ENCODE measurements at regions not wholly inside any gene's neighbourhood (a gene's known extent, or its start where the extent isn't known, plus 50 kb on each side); places are given as distances from the start of the nearest gene placed in this dataset.

- no peaks in the 10 kb centered on the region for H3K27me3 ChIP-seq
- H3K9me3 ChIP-seq: no peaks in the 10 kb centered on the region
- intact Hi-C loops (cut with DNase I): no loop called here
- no peak overlapping the region for H3K27ac ChIP-seq
- TF ChIP-seq POLR2A (IDR thresholded peaks at IDR 0.05) (no peak), CTCF (IDR thresholded peaks at IDR 0.05) (no peak)
- no peak for DNase-seq
- no peak overlapping the region for H3K4me3 ChIP-seq
- no peaks in the 10 kb centered on the region for H3K4me1 ChIP-seq
- no peaks in the 10 kb centered on the region for H3K36me3 ChIP-seq
- 80 to 89% methylated on average over 1 to 3 of the region's 3 CpGs for WGBS, 2 donors
Measured at GRCh38 chr3:35505772-35506171, 133.6 kb upstream of the ARPP21 start.

GRCh38 chr3:35519936-35520335 lies 119.4 kb upstream of the ARPP21 start:
- H3K27me3 ChIP-seq: no peaks in the 10 kb centered on the region
- no peak for TF ChIP-seq CTCF (IDR thresholded peaks at IDR 0.05)
- TF ChIP-seq POLR2A (IDR thresholded peaks at IDR 0.05): no peak
- intact Hi-C loops (cut with DNase I): no loop called here

GRCh38 chr3:35521196-35521595 lies 118.1 kb upstream of the ARPP21 start:
- no peaks in the 10 kb centered on the region for H3K36me3 ChIP-seq
- no peak overlapping the region for H3K27ac ChIP-seq
- DNase-seq: no peak
- H3K4me1 ChIP-seq: no peaks in the 10 kb centered on the region
- H3K9me3 ChIP-seq: no peaks in the 10 kb centered on the region
- H3K4me3 ChIP-seq: no peak overlapping the region
- no peak for TF ChIP-seq POLR2A (IDR thresholded peaks at IDR 0.05)
- intact Hi-C loops (cut with DNase I): no loop called here
- H3K27me3 ChIP-seq: no peaks in the 10 kb centered on the region
- 76 to 77% methylated on average over 3 of the region's 3 CpGs for WGBS, 2 donors

More at GRCh38 chr3:35519936-35520335, 119.4 kb upstream of the ARPP21 start:
- Histone ChIP-seq H3K4me1 (no peaks in the 10 kb centered on the region), H3K36me3 (no peaks in the 10 kb centered on the region), H3K9me3 (no peaks in the 10 kb centered on the region), H3K4me3 (no peak overlapping the region), H3K27ac (no peak overlapping the region)
- DNase-seq: no peak

GRCh38 chr3:35522450-35522849 lies 116.9 kb upstream of the ARPP21 start:
- Histone ChIP-seq H3K4me3 (no peak overlapping the region), H3K27me3 (no peaks in the 10 kb centered on the region), H3K4me1 (no peaks in the 10 kb centered on the region), H3K9me3 (no peaks in the 10 kb centered on the region), H3K27ac (no peak overlapping the region), H3K36me3 (no peaks in the 10 kb centered on the region)
- DNase-seq: no peak
- intact Hi-C loops (cut with DNase I): no loop called here
- WGBS, 2 donors: 59 to 69% methylated on average over 3 of the region's 3 CpGs
- TF ChIP-seq POLR2A (IDR thresholded peaks at IDR 0.05): no peak
- TF ChIP-seq CTCF (IDR thresholded peaks at IDR 0.05): no peak

GRCh38 chr3:35523074-35523473 lies 116.3 kb upstream of the ARPP21 start:
- no peaks in the 10 kb centered on the region for H3K36me3 ChIP-seq
- DNase-seq: no peak
- WGBS, 2 donors: 74 to 80% methylated on average over 2 to 4 of the region's 4 CpGs
- TF ChIP-seq POLR2A (IDR thresholded peaks at IDR 0.05) (no peak), CTCF (IDR thresholded peaks at IDR 0.05) (no peak)
- no peaks in the 10 kb centered on the region for H3K4me1 ChIP-seq
- no peaks in the 10 kb centered on the region for H3K9me3 ChIP-seq
- intact Hi-C loops (cut with DNase I): no loop called here
- no peak overlapping the region for H3K27ac ChIP-seq
- no peaks in the 10 kb centered on the region for H3K27me3 ChIP-seq
- H3K4me3 ChIP-seq: no peak overlapping the region

GRCh38 chr3:35523838-35524237 lies 115.5 kb upstream of the ARPP21 start:
- no peak overlapping the region for H3K4me3 ChIP-seq
- intact Hi-C loops (cut with DNase I): no loop called here
- 69 to 71% methylated on average over 4 of the region's 4 CpGs for whole genome bisulfite sequencing, 2 donors

More at GRCh38 chr3:35523838-35524237, 115.5 kb upstream of the ARPP21 start:
- H3K27ac ChIP-seq: no peak overlapping the region
- H3K36me3 ChIP-seq: no peaks in the 10 kb centered on the region
- H3K9me3 ChIP-seq: no peaks in the 10 kb centered on the region
- DNase-seq: no peak
- H3K27me3 ChIP-seq: no peaks in the 10 kb centered on the region
- no peak for TF ChIP-seq CTCF (IDR thresholded peaks at IDR 0.05)
- no peak for TF ChIP-seq POLR2A (IDR thresholded peaks at IDR 0.05)
- H3K4me1 ChIP-seq: no peaks in the 10 kb centered on the region

Data from esophagus squamous epithelium (tissue), 5 donors.